IMR-90 (cell line): ENCODE measurements at regions not wholly inside any gene's neighbourhood (a gene's known extent, or its start where the extent isn't known, plus 50 kb on each side); places are given as distances from the start of the nearest gene placed in this dataset.
"Not testable (repeated sequence)": the region's sequence is repeated elsewhere in the genome, so short reads cannot be mapped to it uniquely, and the experiment has no call there.

Source experiments
- BHLHE40 ChIP-seq: fragments of 150-350 bp; IDR thresholded peaks from 2 replicates; pipeline ENCODE4 v1.6.1; 2016; ENCODE audit warnings: mild to moderate bottlenecking, low read depth, low read length
- FOS ChIP-seq: fragments of 150-350 bp; IDR thresholded peaks from 2 replicates; pipeline ENCODE4 v1.6.1; 2016; ENCODE audit warnings: low read depth, low read length
- MAZ ChIP-seq: IDR thresholded peaks from 2 replicates; pipeline ENCODE4 v1.6.1; 2012; ENCODE audit warnings: low read depth, mild to moderate bottlenecking, low read length, improper control_type of control experiment, moderate library complexity, borderline replicate concordance
- NFE2L2 ChIP-seq: fragments of 150-350 bp; IDR thresholded peaks from 2 replicates; pipeline ENCODE4 v1.6.1; 2016; ENCODE audit warnings: low read depth, mild to moderate bottlenecking, low read length
- POLR2A ChIP-seq: IDR thresholded peaks from 2 replicates; pipeline ENCODE4 v1.6.1; 2012; ENCODE audit warnings: mild to moderate bottlenecking, low read depth, low read length
- RAD21 ChIP-seq: IDR thresholded peaks from 2 replicates; pipeline ENCODE4 v1.6.1; 2012; ENCODE audit warnings: low read length, improper control_type of control experiment
- RCOR1 ChIP-seq: IDR thresholded peaks from 2 replicates; pipeline ENCODE4 v1.6.1; 2012; ENCODE audit warnings: mild to moderate bottlenecking, low read length, improper control_type of control experiment; ENCODE audit not compliant: insufficient replicate concordance
- RFX5 ChIP-seq: IDR thresholded peaks from 2 replicates; pipeline ENCODE4 v1.8.0; 2012; ENCODE audit warnings: low read depth, mild to moderate bottlenecking, low read length, moderate library complexity
- SMC3 ChIP-seq: fragments of 150-350 bp; IDR thresholded peaks from 2 replicates; pipeline ENCODE4 v1.6.1; 2016; ENCODE audit warnings: low read depth, mild to moderate bottlenecking, antibody characterized with exemption, low read length, moderate library complexity
- TF ChIP-seq, protein P1 (sequence below): conservative IDR thresholded peaks from 2 replicates; pipeline ENCODE4 v1.5.1; 2012; ENCODE audit warnings: mild to moderate bottlenecking, low read depth, low read length, improper control_type of control experiment
- TF ChIP-seq, protein P2 (sequence below): fragments of 150-350 bp; IDR thresholded peaks from 2 replicates; pipeline ENCODE4 v1.6.1; 2017; ENCODE audit warnings: mild to moderate bottlenecking, antibody characterized with exemption, low read length, low read depth
- TF ChIP-seq, protein P3 (sequence below): fragments of 150-350 bp; IDR thresholded peaks from 2 replicates; pipeline ENCODE4 v1.6.1; 2016; ENCODE audit warnings: low read depth, mild to moderate bottlenecking, low read length, moderate library complexity, borderline replicate concordance

DNA sequence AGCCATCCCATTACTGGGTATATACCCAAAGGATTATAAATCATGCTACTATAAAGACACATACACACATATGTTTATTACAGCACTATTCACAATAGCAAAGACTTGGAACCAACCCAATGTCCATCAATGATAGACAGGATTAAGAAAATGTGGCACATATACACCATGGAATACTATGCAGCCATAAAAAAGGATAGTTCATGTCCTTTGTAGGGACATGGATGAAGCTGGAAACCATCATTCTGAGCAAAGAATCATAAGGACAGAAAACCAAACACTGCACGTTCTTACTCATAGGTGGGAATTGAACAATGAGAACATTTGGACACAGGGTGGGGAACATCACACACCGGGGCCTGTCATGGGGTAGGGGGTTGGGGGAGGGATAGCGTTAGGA, 60.3 kb upstream of the NMU start:
- TF ChIP-seq, protein P1, sequence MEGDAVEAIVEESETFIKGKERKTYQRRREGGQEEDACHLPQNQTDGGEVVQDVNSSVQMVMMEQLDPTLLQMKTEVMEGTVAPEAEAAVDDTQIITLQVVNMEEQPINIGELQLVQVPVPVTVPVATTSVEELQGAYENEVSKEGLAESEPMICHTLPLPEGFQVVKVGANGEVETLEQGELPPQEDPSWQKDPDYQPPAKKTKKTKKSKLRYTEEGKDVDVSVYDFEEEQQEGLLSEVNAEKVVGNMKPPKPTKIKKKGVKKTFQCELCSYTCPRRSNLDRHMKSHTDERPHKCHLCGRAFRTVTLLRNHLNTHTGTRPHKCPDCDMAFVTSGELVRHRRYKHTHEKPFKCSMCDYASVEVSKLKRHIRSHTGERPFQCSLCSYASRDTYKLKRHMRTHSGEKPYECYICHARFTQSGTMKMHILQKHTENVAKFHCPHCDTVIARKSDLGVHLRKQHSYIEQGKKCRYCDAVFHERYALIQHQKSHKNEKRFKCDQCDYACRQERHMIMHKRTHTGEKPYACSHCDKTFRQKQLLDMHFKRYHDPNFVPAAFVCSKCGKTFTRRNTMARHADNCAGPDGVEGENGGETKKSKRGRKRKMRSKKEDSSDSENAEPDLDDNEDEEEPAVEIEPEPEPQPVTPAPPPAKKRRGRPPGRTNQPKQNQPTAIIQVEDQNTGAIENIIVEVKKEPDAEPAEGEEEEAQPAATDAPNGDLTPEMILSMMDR, result not testable (repeated sequence)
- TF ChIP-seq POLR2A, BHLHE40, RAD21, SMC3, MAZ, NFE2L2, RCOR1, RFX5, FOS: not testable (repeated sequence)
- TF ChIP-seq, protein P2, sequence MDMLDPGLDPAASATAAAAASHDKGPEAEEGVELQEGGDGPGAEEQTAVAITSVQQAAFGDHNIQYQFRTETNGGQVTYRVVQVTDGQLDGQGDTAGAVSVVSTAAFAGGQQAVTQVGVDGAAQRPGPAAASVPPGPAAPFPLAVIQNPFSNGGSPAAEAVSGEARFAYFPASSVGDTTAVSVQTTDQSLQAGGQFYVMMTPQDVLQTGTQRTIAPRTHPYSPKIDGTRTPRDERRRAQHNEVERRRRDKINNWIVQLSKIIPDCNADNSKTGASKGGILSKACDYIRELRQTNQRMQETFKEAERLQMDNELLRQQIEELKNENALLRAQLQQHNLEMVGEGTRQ, result not testable (repeated sequence)
- TF ChIP-seq, protein P3, sequence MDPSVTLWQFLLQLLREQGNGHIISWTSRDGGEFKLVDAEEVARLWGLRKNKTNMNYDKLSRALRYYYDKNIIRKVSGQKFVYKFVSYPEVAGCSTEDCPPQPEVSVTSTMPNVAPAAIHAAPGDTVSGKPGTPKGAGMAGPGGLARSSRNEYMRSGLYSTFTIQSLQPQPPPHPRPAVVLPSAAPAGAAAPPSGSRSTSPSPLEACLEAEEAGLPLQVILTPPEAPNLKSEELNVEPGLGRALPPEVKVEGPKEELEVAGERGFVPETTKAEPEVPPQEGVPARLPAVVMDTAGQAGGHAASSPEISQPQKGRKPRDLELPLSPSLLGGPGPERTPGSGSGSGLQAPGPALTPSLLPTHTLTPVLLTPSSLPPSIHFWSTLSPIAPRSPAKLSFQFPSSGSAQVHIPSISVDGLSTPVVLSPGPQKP, result not testable (repeated sequence)
